Dedifferentiated amniotic fluid mesenchymal stem cell (primary cell): ENCODE measurements at regions not wholly inside any gene's neighbourhood (a gene's known extent, or its start where the extent isn't known, plus 50 kb on each side); places are given as distances from the start of the nearest gene placed in this dataset.

ENCODE experiments used
- DNase-seq: peaks from one replicate; pipeline ENCODE4 v3.0.0-alpha.2; 2016; ENCODE audit errors: extremely low spot score

- DNase-seq: no peak
These were observed 646.7 kb upstream of the SALL1 start for GRCh38 chr16:51797669-51798259.

GRCh38 chr16:51779240-51779639, 628.2 kb upstream of the SALL1 start:
- DNase-seq: no peak

GRCh38 chr16:51773071-51773890, 622.2 kb upstream of the SALL1 start:
- DNase-seq: no peak

DNA sequence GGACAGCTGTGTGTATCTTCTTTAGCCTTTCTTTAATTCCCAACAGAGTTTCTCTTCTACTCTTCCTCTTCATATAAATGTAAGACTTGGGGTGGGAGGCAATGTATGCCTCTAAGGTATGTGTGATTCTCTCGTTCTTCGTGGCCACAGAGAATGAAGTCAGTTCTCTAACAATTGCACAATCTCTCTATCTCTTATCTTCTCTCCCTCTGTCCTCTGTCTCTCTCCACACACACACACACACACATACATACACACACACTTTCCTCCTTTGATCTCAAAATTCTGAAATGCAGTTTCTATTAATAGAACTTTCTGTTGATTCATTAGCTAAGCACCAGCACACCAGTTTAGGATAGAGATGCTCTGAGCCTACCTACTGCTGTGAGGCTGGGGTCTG, 615.7 kb upstream of the SALL1 start:
- DNase-seq: no peak

GRCh38 chr16:51763072-51763661, 612.1 kb upstream of the SALL1 start:
- no peak for DNase-seq

DNA sequence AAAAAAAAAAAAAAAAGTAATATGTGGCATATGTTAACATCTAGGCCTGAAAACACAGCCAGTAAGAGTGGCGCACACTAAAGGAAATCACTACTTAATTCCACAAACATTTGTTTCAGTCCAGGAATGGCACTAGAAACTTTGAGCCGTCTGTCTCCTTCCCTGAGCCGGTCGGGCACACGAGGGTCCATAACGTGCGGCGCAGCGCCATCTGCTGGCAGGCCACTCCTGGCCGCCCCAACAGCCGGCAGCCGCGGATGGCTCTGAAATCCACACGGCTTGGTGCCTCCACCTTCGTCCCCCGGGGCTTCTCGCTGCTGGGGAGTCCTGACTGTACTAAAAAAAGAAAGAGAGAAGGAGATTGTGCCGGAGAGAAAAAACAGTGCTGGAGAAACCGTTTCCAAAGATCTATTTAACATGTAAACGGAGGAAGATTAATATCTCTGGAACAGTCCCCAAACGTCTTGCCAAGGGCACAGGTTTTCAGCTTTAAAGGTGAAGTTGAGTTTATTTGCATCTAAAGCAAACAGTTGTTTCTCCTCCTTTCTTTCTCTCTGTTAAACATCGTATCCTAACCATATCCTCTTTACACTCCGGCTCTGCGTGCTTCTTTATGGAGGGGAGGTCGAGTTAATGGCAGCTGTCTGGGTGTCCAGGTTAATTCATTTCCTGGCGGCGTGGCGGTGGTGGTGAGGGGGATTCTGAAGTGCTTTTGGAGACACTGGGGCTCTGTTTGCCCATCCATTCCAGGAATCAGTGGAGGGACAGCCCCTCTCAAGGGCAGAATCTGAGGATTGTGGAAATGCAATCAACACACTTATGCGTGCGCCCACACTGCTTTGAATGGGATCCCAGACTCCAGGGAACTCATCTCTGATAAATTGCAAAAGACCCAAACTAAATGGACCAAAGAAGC, 611.3 kb upstream of the SALL1 start:
- DNase-seq: peak; percentile 68

GRCh38 chr16:51761001-51761400, 609.9 kb upstream of the SALL1 start:
- no peak for DNase-seq

GRCh38 chr16:51759999-51760398, 608.9 kb upstream of the SALL1 start:
- no peak for DNase-seq

GRCh38 chr16:51759329-51759728, 608.3 kb upstream of the SALL1 start:
- no peak for DNase-seq

DNA sequence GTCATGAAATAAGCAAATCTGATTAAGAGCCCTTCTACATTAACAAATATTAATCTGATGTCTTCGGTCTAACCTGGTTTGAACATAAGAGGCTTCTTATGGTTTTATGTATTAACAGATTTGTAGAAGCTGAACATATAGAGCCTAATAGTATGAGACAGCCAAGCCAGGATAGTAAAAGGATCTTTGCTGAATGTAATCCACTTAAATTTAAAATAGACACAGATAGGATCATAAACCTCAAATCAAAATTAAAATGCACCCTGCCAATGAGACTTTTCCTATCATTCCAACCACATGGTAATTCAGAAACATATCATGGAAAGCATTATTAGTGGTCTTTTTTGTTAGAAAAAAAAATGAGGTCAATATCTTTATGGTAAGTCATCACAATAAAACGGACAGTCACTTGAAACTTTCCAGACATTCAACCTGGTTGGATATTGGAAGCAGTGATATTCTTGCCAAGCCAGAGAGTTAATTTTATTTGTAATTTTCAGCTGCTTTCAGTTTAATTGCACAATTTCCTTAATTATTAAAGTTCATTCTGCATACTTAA, 606.9 kb upstream of the SALL1 start:
- no peak for DNase-seq

DNA sequence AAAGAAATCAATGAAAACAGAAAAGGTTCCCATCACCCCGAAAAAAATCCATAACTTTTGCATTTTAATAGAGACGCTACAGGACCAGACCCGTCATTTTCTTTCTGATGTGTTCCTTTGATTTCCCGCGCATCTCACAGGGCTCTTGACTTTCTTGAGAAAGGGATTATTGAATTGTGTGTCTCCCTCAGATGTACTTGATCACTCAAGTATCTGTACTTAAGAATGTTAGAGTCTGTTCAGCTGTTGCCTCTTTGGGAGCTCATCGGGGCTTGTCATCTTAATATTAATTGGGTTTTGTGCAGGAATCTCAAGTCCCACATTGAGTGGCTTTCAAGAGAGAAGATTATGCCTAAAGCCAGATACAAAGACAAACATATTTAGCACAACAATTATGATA, 606.4 kb upstream of the SALL1 start:
- no peak for DNase-seq

DNA sequence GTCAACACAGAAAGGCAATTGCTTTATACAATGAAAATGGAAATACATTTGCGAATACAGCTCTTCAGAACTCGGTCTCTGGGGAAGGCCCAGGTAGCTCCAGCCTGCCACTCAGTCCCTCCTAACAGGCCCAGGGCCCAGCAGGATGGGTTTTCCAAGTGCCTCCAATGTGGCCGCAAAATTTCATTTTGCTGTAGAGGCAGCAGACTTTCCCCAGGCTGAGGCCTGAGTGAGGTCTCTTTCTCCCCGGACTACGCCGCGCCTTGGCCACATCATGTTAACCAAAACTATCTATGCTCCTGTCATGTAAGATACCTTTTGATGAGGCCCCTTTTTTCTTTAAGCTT, 606.0 kb upstream of the SALL1 start:
- no peak for DNase-seq

GRCh38 chr16:51756447-51757123, 605.5 kb upstream of the SALL1 start:
- DNase-seq: no peak

DNA sequence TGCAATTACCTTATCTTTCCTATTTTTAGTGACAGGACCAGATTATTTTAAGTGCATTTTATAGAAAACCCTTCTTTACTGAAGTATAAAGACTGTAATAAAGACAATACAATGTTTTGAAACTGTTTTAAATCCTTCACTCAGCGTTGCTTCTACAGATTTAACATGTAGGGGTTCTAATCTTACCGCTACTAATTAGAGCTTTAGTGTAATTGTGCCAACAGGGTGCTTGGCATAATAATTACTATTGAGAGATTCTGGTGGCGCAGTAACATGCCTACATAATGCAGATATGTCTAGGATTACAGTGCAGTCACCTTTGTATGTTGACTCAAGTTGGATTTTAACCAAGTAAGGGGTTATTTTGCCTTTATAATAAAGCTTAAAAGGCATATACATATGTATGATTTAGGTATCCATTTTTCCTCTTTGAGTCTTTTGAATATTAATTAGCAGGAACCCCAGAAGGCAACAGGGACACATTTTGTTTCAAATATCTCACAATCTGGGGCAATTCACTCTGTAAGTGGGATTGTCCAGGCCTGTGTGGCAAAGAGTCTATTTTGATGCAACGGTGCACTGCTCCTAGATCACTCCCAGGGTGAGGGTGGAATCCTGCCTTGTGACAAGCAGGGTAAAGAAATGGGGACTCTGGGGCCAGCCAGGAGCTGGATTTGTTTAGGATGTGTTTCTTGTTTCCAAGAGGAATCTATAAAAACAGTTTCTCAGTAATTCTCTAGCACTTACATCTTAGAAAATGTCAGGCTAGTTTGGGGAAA, 604.7 kb upstream of the SALL1 start:
- DNase-seq: no peak

- no peak for DNase-seq
These were observed 604.0 kb upstream of the SALL1 start for GRCh38 chr16:51755039-51755501.

DNA sequence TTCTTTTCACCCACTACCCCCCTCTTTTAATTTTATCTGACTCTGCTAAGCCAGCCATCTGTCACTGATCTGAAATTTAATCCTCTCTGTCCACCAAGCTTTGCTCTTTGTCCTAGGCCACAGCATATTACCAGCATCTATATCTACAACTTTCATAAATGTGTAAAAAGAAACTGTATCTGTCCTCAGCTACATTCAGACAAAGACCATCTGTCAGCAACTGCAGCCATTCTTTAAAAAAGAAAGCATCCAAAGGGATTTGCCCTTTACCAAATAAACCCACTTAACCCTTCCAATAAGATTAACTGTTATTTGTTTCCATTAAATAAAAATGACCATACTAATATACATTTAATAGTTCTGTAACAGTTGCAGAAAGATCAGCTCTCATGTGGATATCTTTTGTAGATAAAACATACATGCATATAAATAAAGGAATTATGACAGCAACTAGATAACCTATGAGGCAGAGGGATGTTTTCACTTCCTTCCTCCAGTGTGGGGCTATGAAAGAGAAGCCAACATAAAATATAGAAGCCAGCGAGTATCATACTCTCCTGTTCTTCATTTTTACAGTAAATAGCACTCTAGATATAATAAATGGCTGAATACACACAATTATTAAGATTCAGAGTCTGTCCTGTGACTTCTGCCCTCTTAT, 602.5 kb upstream of the SALL1 start:
- no peak for DNase-seq

DNA sequence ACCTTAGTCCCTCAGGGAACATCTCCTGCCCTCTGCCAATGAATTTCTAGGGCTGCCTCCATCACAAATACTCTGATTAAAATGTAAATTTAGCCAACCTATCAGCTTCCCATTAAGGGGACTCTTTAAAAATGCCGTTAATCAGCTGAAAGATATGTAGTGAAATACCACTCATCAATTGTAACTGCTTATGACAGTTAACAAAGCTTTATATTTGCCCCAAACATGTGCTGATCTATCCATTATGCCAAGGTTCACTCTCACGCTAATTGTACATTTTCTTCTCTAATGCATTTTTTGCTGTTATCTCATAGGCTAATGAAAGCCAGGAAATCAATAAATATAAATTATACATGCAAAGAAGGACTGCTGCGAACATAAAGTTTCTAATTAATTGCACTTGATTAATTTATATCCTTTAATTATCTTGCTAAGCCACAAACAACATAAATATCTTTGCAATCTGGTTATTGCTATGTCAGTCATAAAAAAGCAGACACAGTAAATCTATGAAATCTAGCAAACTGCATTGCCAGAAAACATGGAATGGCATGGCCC, 601.4 kb upstream of the SALL1 start:
- DNase-seq: no peak

DNA sequence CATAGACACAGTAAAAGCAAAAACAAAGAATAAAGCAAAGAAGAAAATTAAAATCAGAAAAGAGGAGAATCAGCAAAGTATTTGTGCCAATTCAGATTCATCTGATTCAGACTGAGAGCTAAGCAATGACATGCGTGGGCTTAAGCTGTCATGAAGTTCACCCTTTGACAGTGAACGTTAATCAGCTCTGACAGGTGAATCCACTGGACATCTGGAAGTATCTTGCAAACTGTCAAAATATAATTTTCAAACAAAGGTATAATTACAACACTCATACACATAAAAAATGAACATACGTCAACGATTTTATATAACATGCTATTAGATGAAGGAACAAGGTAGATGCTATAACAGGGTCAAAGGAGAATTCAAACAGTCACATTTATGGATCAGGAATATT, 596.3 kb upstream of the SALL1 start:
- no peak for DNase-seq

GRCh38 chr16:51734220-51734619, 583.1 kb upstream of the SALL1 start:
- no peak for DNase-seq

DNA sequence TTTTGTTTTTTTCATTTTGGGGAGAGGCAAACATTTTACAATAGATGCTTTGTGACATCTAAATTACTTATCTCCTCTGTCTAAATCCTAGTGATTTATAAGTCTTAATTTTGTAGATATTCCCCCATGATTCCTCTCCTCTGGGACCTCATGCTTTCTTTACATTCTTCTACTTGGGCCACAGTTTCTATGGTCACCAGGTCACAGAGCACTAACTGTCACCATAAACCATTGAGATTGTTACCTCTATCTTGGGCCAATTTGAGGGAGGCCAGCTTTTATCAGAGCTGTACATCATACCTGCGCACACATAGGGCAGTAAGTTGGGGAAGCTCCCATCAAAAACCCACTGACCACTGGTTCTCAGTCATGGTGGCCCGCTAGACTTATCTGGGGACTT, 582.1 kb upstream of the SALL1 start:
- DNase-seq: no peak
